H9 (cell line): ENCODE measurements at regions not wholly inside any gene's neighbourhood (a gene's known extent, or its start where the extent isn't known, plus 50 kb on each side); places are given as distances from the start of the nearest gene placed in this dataset.

ENCODE experiments used
- DNase-seq: peaks from one replicate; pipeline ENCODE4 v3.0.0-alpha.2; 2017
- H2AFZ ChIP-seq: one replicate; pipeline ENCODE4 v1.6.1; 2013; ENCODE audit warnings: mild to moderate bottlenecking, low read length, control low read depth, moderate library complexity
- H2AK5ac ChIP-seq: 2 replicates; pipeline ENCODE4 v1.6.1; 2013; ENCODE audit warnings: low read length, control low read depth, mixed read lengths; ENCODE audit not compliant: insufficient read length
- H2BK120ac ChIP-seq: one replicate; pipeline ENCODE4 v1.6.1; 2013; ENCODE audit warnings: low read depth, mild to moderate bottlenecking, low read length, control low read depth, inconsistent platforms; ENCODE audit not compliant: poor library complexity, severe bottlenecking
- H2BK12ac ChIP-seq: 2 replicates; pipeline ENCODE4 v1.6.1; 2013; ENCODE audit warnings: low read length, control low read depth, mixed read lengths, low read depth; ENCODE audit not compliant: insufficient read length
- H2BK15ac ChIP-seq: 2 replicates; pipeline ENCODE4 v1.6.1; 2013; ENCODE audit warnings: low read depth, low read length, control low read depth
- H2BK20ac ChIP-seq: one replicate; pipeline ENCODE4 v1.6.1; 2013; ENCODE audit warnings: low read depth, mild to moderate bottlenecking, low read length, control low read depth, inconsistent platforms; ENCODE audit not compliant: poor library complexity, severe bottlenecking
- H2BK5ac ChIP-seq: 2 replicates; pipeline ENCODE4 v1.6.1; 2013; ENCODE audit warnings: low read length, control low read depth, mixed read lengths; ENCODE audit not compliant: insufficient read length
- H3K14ac ChIP-seq: 2 replicates; pipeline ENCODE4 v1.6.1; 2013; ENCODE audit warnings: low read length, control low read depth; ENCODE audit not compliant: insufficient read depth
- H3K18ac ChIP-seq: 2 replicates; pipeline ENCODE4 v1.6.1; 2013; ENCODE audit warnings: low read depth, mild to moderate bottlenecking, mixed read lengths, low read length, control low read depth; ENCODE audit not compliant: insufficient read length
- H3K23ac ChIP-seq: 2 replicates; pipeline ENCODE4 v1.6.1; 2013; ENCODE audit warnings: low read length, control low read depth, mixed read lengths, low read depth; ENCODE audit not compliant: insufficient read length
- H3K23me2 ChIP-seq: 2 replicates; pipeline ENCODE4 v1.6.1; 2013; ENCODE audit warnings: low read depth, mild to moderate bottlenecking, mixed read lengths, low read length, control low read depth; ENCODE audit not compliant: insufficient read length, poor library complexity, severe bottlenecking
- H3K27ac ChIP-seq: 2 replicates; pipeline ENCODE4 v1.5.1; 2013; ENCODE audit warnings: low read length, control low read depth, mixed read lengths, low read depth; ENCODE audit not compliant: insufficient read length
- H3K27me3 ChIP-seq: 2 replicates; pipeline ENCODE4 v1.6.1; 2013; ENCODE audit warnings: low read length, control low read depth, inconsistent platforms; ENCODE audit not compliant: insufficient read depth
- H3K4ac ChIP-seq: 2 replicates; pipeline ENCODE4 v1.6.1; 2013; ENCODE audit warnings: low read depth, mild to moderate bottlenecking, control low read depth, inconsistent platforms, low read length, moderate library complexity
- H3K4me1 ChIP-seq: 2 replicates; pipeline ENCODE4 v1.6.1; 2013; ENCODE audit warnings: low read length, control low read depth, inconsistent platforms; ENCODE audit not compliant: insufficient read depth
- H3K4me2 ChIP-seq: 2 replicates; pipeline ENCODE4 v1.6.1; 2013; ENCODE audit warnings: low read length, control low read depth, mixed read lengths; ENCODE audit not compliant: insufficient read length, insufficient read depth
- H3K56ac ChIP-seq: 2 replicates; pipeline ENCODE4 v1.6.1; 2013; ENCODE audit warnings: low read depth, mild to moderate bottlenecking, mixed read lengths, low read length, control low read depth; ENCODE audit not compliant: insufficient read length
- H3K79me1 ChIP-seq: 2 replicates; pipeline ENCODE4 v1.6.1; 2013; ENCODE audit warnings: low read depth, mild to moderate bottlenecking, moderate library complexity, low read length, control low read depth, inconsistent platforms; ENCODE audit not compliant: insufficient read depth, poor library complexity, severe bottlenecking
- H3K79me2 ChIP-seq: 2 replicates; pipeline ENCODE4 v1.6.1; 2013; ENCODE audit warnings: low read length, control low read depth, inconsistent platforms; ENCODE audit not compliant: insufficient read depth
- H3K9ac ChIP-seq: 2 replicates; pipeline ENCODE4 v1.6.1; 2013; ENCODE audit warnings: low read length, control low read depth, mixed read lengths; ENCODE audit not compliant: insufficient read length; ENCODE audit errors: extremely low read depth
- H3K9me3 ChIP-seq: one replicate; pipeline ENCODE4 v1.6.1; 2013; ENCODE audit warnings: low read depth, low read length, inconsistent platforms; ENCODE audit not compliant: control insufficient read depth
- H3T11ph ChIP-seq: one replicate; pipeline ENCODE4 v1.6.1; 2013; ENCODE audit warnings: mild to moderate bottlenecking, low read length, control low read depth, inconsistent platforms
- H4K20me1 ChIP-seq: one replicate; pipeline ENCODE4 v1.6.1; 2013; ENCODE audit not compliant: control insufficient read depth, insufficient read length, insufficient read depth
- H4K5ac ChIP-seq: 2 replicates; pipeline ENCODE4 v1.6.1; 2013; ENCODE audit warnings: low read depth, mild to moderate bottlenecking, mixed read lengths, low read length, control low read depth; ENCODE audit not compliant: insufficient read length
- H4K8ac ChIP-seq: replicated peaks from 2 replicates; pipeline ENCODE4 v1.6.1; 2013; ENCODE audit warnings: low read length, control low read depth, mixed read lengths, low read depth; ENCODE audit not compliant: insufficient read length
- H4K91ac ChIP-seq: 2 replicates; pipeline ENCODE4 v1.6.1; 2013; ENCODE audit warnings: low read depth, mild to moderate bottlenecking, moderate library complexity, mixed read lengths, low read length, control low read depth; ENCODE audit not compliant: insufficient read length
- H3K27ac Mint-ChIP-seq, 3 experiments: 2 replicates in 2 of 3; 3 replicates in 1 of 3; pipeline ENCODE4 v1.8.0; 2020 to 2021; ENCODE audit warnings: mixed read lengths in 3 of 3, mild to moderate bottlenecking in 1 of 3, moderate library complexity in 1 of 3
- H3K27me3 Mint-ChIP-seq: 2 replicates; pipeline ENCODE4 v1.8.0; 2021; ENCODE audit warnings: low read depth, mild to moderate bottlenecking, moderate library complexity, mixed read lengths
- H3K36me3 Mint-ChIP-seq, 3 experiments: 2 replicates in 2 of 3; 3 replicates in 1 of 3; pipeline ENCODE4 v1.8.0; 2020 to 2021; ENCODE audit warnings: low read depth in 3 of 3, mixed read lengths in 3 of 3; ENCODE audit not compliant: insufficient read depth in 1 of 3
- H3K4me1 Mint-ChIP-seq, 2 experiments: 2 replicates each; pipeline ENCODE4 v1.8.0; 2020; ENCODE audit warnings: mixed read lengths in 2 of 2
- H3K4me3 Mint-ChIP-seq, 2 experiments: 2 replicates in 1 of 2; 3 replicates in 1 of 2; pipeline ENCODE4 v1.8.0; 2020 to 2021; ENCODE audit warnings: mild to moderate bottlenecking in 2 of 2, mixed read lengths in 2 of 2, moderate library complexity in 1 of 2
- H3K9me3 Mint-ChIP-seq, 2 experiments: 2 replicates in 1 of 2; 3 replicates in 1 of 2; pipeline ENCODE4 v1.8.0; 2020; ENCODE audit warnings: mild to moderate bottlenecking in 2 of 2, mixed read lengths in 2 of 2, moderate library complexity in 1 of 2
- CTCF ChIP-seq: fragments of 200-600 bp; sonication (generic); conservative IDR thresholded peaks from 3 replicates; pipeline ENCODE4 v1.8.0; 2021; ENCODE audit warnings: antibody characterized with exemption, mild to moderate bottlenecking
- WGBS: extraction: QIAGEN DNeasy Blood & Tissue Kit; methylation state at CpG from one replicate; pipeline ENCODE4 v1.1.7; 2013; ENCODE audit warnings: missing lambda C conversion rate, low lambda C conversion rate, mixed read lengths; ENCODE audit not compliant: insufficient read length; ENCODE audit errors: extremely low coverage; 5-methylcytosine and 5-hydroxymethylcytosine counted together

DNA sequence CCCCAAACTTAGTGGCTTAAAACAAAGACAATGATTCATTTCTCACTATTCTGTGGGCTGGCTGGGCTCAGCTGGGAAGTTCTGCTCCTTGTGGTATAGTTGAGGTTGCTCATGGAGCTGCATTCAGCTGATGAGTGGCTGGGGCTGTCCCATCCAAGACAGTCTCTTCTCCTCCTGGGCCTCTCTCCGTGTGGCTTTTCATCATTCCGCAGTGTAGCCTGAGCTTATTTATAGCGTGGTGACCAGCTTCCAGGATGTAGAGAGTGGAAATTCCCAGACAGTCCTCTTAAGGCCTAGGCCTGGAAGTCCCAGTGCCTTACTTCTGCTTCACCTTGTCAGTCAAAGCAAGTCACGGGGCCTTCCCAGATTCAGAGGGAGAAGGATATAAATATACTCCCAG lies 136.7 kb upstream of the DAZL start:
- Histone ChIP-seq H3K23me2 (no peaks in the 10 kb centered on the region), H3K4me2 (no peak overlapping the region), H2BK20ac (no peak overlapping the region), H3K56ac (no peak overlapping the region), H3K14ac (no peak overlapping the region), H3K4me1 (no peaks in the 10 kb centered on the region), H2BK15ac (no peak overlapping the region), H2AK5ac (no peak overlapping the region), H3K27me3 (no peaks in the 10 kb centered on the region), H3K23ac (no peak overlapping the region), H3T11ph (no peak overlapping the region), H3K79me1 (no peaks in the 10 kb centered on the region), H4K8ac (no peak overlapping the region), H2BK5ac (no peak overlapping the region), H4K20me1 (no peaks in the 10 kb centered on the region), H3K9me3 (no peaks in the 10 kb centered on the region), H4K91ac (no peak overlapping the region), H3K4ac (no peak overlapping the region), H3K27ac (no peak overlapping the region), H4K5ac (no peak overlapping the region), H2BK120ac (no peak overlapping the region), H2AFZ (no peak overlapping the region), H3K9ac (no peak overlapping the region), H3K18ac (no peak overlapping the region), H2BK12ac (no peak overlapping the region), H3K79me2 (no peaks in the 10 kb centered on the region)
- Mint-ChIP-seq H3K27ac (no peak overlapping the region), H3K36me3 (peaks cover 19 to 55% (median 26%) of the 10 kb centered on the region in 3 experiments; a peak in 6 of 7 replicates), H3K9me3 (peaks cover 29 to 40% of the 10 kb centered on the region in 2 experiments), H3K4me3 (no peak overlapping the region), H3K4me1 (peaks cover 5 to 10% of the 10 kb centered on the region in 2 experiments; a peak in 3 of 4 replicates), H3K27me3 (peaks cover 2% of the 10 kb centered on the region)
- WGBS: no CpG with 5 or more reads among the region's 4 CpGs
- DNase-seq: no peak
- TF ChIP-seq CTCF: no peak
